ENCODE measurements at regions not wholly inside any gene's neighbourhood (a gene's known extent, or its start where the extent isn't known, plus 50 kb on each side); places are given as distances from the start of the nearest gene placed in this dataset.

DNA sequence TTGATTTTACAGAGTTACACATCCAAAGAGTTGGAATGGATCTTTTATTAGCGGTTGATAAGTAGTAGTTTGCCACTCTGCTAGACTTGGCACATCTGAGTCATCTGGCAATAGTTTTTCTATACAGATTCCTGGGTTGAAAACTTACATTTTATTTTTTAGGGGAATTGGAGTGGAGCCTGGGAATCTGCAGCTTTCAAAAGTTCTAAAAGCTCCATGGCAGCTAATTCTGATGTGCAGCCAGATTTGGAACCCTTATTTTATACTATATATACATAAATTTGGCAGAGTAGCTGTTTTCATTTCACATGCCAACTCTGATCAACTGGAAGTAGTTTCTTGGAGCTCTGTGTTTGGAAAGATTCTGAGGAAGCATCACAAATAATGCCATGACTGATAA is 715.5 kb downstream of the TLR4 start:
- TF ChIP-seq, protein P1, sequence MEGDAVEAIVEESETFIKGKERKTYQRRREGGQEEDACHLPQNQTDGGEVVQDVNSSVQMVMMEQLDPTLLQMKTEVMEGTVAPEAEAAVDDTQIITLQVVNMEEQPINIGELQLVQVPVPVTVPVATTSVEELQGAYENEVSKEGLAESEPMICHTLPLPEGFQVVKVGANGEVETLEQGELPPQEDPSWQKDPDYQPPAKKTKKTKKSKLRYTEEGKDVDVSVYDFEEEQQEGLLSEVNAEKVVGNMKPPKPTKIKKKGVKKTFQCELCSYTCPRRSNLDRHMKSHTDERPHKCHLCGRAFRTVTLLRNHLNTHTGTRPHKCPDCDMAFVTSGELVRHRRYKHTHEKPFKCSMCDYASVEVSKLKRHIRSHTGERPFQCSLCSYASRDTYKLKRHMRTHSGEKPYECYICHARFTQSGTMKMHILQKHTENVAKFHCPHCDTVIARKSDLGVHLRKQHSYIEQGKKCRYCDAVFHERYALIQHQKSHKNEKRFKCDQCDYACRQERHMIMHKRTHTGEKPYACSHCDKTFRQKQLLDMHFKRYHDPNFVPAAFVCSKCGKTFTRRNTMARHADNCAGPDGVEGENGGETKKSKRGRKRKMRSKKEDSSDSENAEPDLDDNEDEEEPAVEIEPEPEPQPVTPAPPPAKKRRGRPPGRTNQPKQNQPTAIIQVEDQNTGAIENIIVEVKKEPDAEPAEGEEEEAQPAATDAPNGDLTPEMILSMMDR (conservative IDR thresholded peaks at IDR 0.05 in 1 of 2, IDR thresholded peaks at IDR 0.05 in 1 of 2; ENCODE audit: low read depth in 1 of 2, low read length in 2 of 2), result no peak
- no peak for TF ChIP-seq EZH2 (IDR thresholded peaks at IDR 0.05; ENCODE audit: low read length, missing control alignments)
